SK-N-SH (cell line): ENCODE measurements at regions not wholly inside any gene's neighbourhood (a gene's known extent, or its start where the extent isn't known, plus 50 kb on each side); places are given as distances from the start of the nearest gene placed in this dataset.

Experiments
- CTCF ChIA-PET: fragments of 300-600, 350-600 bp; formaldehyde crosslinking; extraction: SDS; loops from one replicate; lab custom pipeline; 2021; lab: Yijun Ruan, JAX
- POLR2A ChIA-PET: fragments of 350-600 bp; sonication (Branson Sonifier 250); formaldehyde crosslinking; extraction: SDS; loops from one replicate; lab custom pipeline; 2020; ENCODE audit warnings: antibody characterized with exemption, inconsistent platforms; lab: Yijun Ruan, JAX
- DNase-seq: peaks from one replicate; pipeline ENCODE4 v3.0.0; 2012
- H2AFZ ChIP-seq: fragments of 200-600 bp; sonication (generic); 2 replicates; pipeline ENCODE4 v1.8.1; 2016; ENCODE audit warnings: antibody characterized with exemption, mild to moderate bottlenecking, low read depth
- H3F3A ChIP-seq: fragments of 200-600 bp; sonication (generic); replicated peaks from 2 replicates; pipeline ENCODE3; 2016; ENCODE audit warnings: antibody characterized with exemption, mild to moderate bottlenecking; ENCODE audit not compliant: insufficient read depth
- H3K27ac ChIP-seq, 2 experiments: fragments of 200-500 bp in 1 of 2; fragments of 200-600 bp in 1 of 2; sonication (Bioruptor generic) in 1 of 2; sonication (generic), shearing (Covaris generic) in 1 of 2; 2 replicates each; pipeline versions ENCODE4 v1.5.1 to v1.6.1; 2014 to 2016; ENCODE audit warnings: low read depth in 2 of 2, inconsistent platforms in 1 of 2, low read length in 1 of 2, mild to moderate bottlenecking in 1 of 2, mixed read lengths in 1 of 2
- H3K27me3 ChIP-seq: fragments of 200-600 bp; sonication (generic), shearing (Covaris generic); 2 replicates; pipeline ENCODE4 v1.6.1; 2016; ENCODE audit warnings: mixed run types; ENCODE audit not compliant: insufficient read depth
- H3K36me3 ChIP-seq, 2 experiments: fragments of 200-500 bp in 1 of 2; fragments of 200-600 bp in 1 of 2; sonication (Bioruptor generic) in 1 of 2; sonication (generic) in 1 of 2; replicated peaks in 1 of 2; 2 replicates each; pipeline versions ENCODE3 to v1.5.1; 2014 to 2016; ENCODE audit warnings: low read length in 1 of 2, mild to moderate bottlenecking in 1 of 2; ENCODE audit not compliant: insufficient read depth in 2 of 2, control insufficient read depth in 1 of 2
- H3K4me1 ChIP-seq, 2 experiments: fragments of 200-500 bp in 1 of 2; fragments of 200-600 bp in 1 of 2; sonication (Bioruptor generic) in 1 of 2; sonication (generic), shearing (Covaris generic) in 1 of 2; 2 replicates each; pipeline versions ENCODE4 v1.5.1 to v1.6.1; 2014 to 2016; ENCODE audit warnings: low read depth in 1 of 2, low read length in 1 of 2, mixed run types in 1 of 2; ENCODE audit not compliant: insufficient read depth in 2 of 2, control insufficient read depth in 1 of 2
- H3K4me2 ChIP-seq: fragments of 200-600 bp; sonication (generic), shearing (Covaris generic); 2 replicates; pipeline ENCODE4 v1.6.1; 2017; ENCODE audit warnings: mixed run types
- H3K4me3 ChIP-seq, 2 experiments: fragments of 200-500 bp in 1 of 2; fragments of 200-600 bp in 1 of 2; sonication (Bioruptor generic) in 1 of 2; sonication (generic), shearing (Covaris generic) in 1 of 2; 2 replicates each; pipeline versions ENCODE4 v1.5.1 to v1.8.1; 2014 to 2016; ENCODE audit warnings: low read depth in 2 of 2, inconsistent platforms in 1 of 2, low read length in 1 of 2, mild to moderate bottlenecking in 1 of 2, mixed read lengths in 1 of 2, moderate library complexity in 1 of 2
- H3K79me2 ChIP-seq: fragments of 200-600 bp; sonication (generic); 2 replicates; pipeline ENCODE4 v1.8.1; 2017; ENCODE audit warnings: mild to moderate bottlenecking; ENCODE audit not compliant: insufficient read depth
- H3K9ac ChIP-seq: fragments of 200-600 bp; sonication (generic); 2 replicates; pipeline ENCODE4 v1.6.1; 2017; ENCODE audit warnings: mixed run types
- H3K9me2 ChIP-seq: fragments of 200-600 bp; sonication (generic); 2 replicates; pipeline ENCODE4 v1.6.1; 2017; ENCODE audit warnings: mixed run types
- H3K9me3 ChIP-seq: fragments of 200-600 bp; sonication (generic); 2 replicates; pipeline ENCODE4 v1.6.1; 2017; ENCODE audit warnings: mixed run types, mild to moderate bottlenecking, moderate library complexity
- H4K20me1 ChIP-seq: fragments of 200-600 bp; sonication (generic); 2 replicates; pipeline ENCODE4 v1.6.1; 2017; ENCODE audit warnings: mild to moderate bottlenecking, mixed run types; ENCODE audit not compliant: insufficient read depth
- FOSL2 ChIP-seq: IDR thresholded peaks from 2 replicates; pipeline ENCODE4 v1.4.0; 2012; ENCODE audit warnings: low read depth, mild to moderate bottlenecking, moderate library complexity, borderline replicate concordance
- FOXM1 ChIP-seq: IDR thresholded peaks from 2 replicates; pipeline ENCODE4 v1.4.0; 2012; ENCODE audit warnings: low read depth, mild to moderate bottlenecking
- GATA2 ChIP-seq: sonication (generic); formaldehyde crosslinking; IDR thresholded peaks from 2 replicates; pipeline ENCODE4 v1.5.0; 2020; ENCODE audit warnings: mild to moderate bottlenecking, missing genetic modification reagents
- MEF2A ChIP-seq: IDR thresholded peaks from 2 replicates; pipeline ENCODE4 v1.4.0; 2012; ENCODE audit warnings: low read depth, borderline replicate concordance
- POLR2AphosphoS5 ChIP-seq: IDR thresholded peaks from 2 replicates; pipeline ENCODE4 v1.6.1; 2012; ENCODE audit warnings: low read depth, low read length
- RAD21 ChIP-seq: IDR thresholded peaks from 2 replicates; pipeline ENCODE4 v1.6.1; 2012; ENCODE audit warnings: mild to moderate bottlenecking, low read length
- REST ChIP-seq: IDR thresholded peaks from 2 replicates; pipeline ENCODE4 v1.6.1; 2012; ENCODE audit warnings: mild to moderate bottlenecking, low read depth, low read length, moderate library complexity
- SMC3 ChIP-seq: IDR thresholded peaks from 2 replicates; pipeline ENCODE4 v1.6.1; 2012; ENCODE audit warnings: low read depth, low read length, improper control_type of control experiment
- USF2 ChIP-seq: fragments of 150-350 bp; IDR thresholded peaks from 2 replicates; pipeline ENCODE4 v1.6.1; 2017; ENCODE audit warnings: antibody characterized with exemption, low read length, low read depth, borderline replicate concordance
- WGBS: methylation state at CpG from one replicate; pipeline ENCODE4 v1.1.6; 2017; ENCODE audit warnings: low lambda C conversion rate; 5-methylcytosine and 5-hydroxymethylcytosine counted together
- TF ChIP-seq, protein P1 (sequence below): fragments of 150-350 bp; IDR thresholded peaks from 2 replicates; pipeline ENCODE4 v1.6.1; 2016; ENCODE audit warnings: mild to moderate bottlenecking, low read depth, low read length
- TF ChIP-seq, protein P2 (sequence below): IDR thresholded peaks from 2 replicates; pipeline ENCODE4; 2012
- TF ChIP-seq, protein P3 (sequence below): IDR thresholded peaks from 2 replicates; pipeline ENCODE4 v1.4.0; 2012; ENCODE audit warnings: low read depth, borderline replicate concordance
- TF ChIP-seq, protein P4 (sequence below): IDR thresholded peaks from 2 replicates; pipeline ENCODE4 v1.4.0; 2012; ENCODE audit warnings: low read depth, borderline replicate concordance

- POLR2A ChIA-PET, result no interaction called here
- H3K4me3 ChIP-seq, result no peak overlapping the region
These were observed 368.9 kb upstream of the MAF start for GRCh38 chr16:79969458-79969857.

More at GRCh38 chr16:79969458-79969857, 368.9 kb upstream of the MAF start:
- TF ChIP-seq RAD21 (no peak), GATA2 (CRISPR knock-in tag) (no peak), FOSL2 (no peak), USF2 (no peak), SMC3 (no peak), MEF2A (no peak), REST (no peak), FOXM1 (no peak), POLR2AphosphoS5 (no peak)
- TF ChIP-seq, protein P1, sequence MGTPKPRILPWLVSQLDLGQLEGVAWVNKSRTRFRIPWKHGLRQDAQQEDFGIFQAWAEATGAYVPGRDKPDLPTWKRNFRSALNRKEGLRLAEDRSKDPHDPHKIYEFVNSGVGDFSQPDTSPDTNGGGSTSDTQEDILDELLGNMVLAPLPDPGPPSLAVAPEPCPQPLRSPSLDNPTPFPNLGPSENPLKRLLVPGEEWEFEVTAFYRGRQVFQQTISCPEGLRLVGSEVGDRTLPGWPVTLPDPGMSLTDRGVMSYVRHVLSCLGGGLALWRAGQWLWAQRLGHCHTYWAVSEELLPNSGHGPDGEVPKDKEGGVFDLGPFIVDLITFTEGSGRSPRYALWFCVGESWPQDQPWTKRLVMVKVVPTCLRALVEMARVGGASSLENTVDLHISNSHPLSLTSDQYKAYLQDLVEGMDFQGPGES, result no peak
- TF ChIP-seq, protein P2, sequence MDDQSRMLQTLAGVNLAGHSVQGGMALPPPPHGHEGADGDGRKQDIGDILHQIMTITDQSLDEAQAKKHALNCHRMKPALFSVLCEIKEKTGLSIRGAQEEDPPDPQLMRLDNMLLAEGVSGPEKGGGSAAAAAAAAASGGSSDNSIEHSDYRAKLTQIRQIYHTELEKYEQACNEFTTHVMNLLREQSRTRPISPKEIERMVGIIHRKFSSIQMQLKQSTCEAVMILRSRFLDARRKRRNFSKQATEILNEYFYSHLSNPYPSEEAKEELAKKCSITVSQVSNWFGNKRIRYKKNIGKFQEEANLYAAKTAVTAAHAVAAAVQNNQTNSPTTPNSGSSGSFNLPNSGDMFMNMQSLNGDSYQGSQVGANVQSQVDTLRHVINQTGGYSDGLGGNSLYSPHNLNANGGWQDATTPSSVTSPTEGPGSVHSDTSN, result no peak
- TF ChIP-seq, protein P3, sequence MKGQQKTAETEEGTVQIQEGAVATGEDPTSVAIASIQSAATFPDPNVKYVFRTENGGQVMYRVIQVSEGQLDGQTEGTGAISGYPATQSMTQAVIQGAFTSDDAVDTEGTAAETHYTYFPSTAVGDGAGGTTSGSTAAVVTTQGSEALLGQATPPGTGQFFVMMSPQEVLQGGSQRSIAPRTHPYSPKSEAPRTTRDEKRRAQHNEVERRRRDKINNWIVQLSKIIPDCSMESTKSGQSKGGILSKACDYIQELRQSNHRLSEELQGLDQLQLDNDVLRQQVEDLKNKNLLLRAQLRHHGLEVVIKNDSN, result no peak
- TF ChIP-seq, protein P4, sequence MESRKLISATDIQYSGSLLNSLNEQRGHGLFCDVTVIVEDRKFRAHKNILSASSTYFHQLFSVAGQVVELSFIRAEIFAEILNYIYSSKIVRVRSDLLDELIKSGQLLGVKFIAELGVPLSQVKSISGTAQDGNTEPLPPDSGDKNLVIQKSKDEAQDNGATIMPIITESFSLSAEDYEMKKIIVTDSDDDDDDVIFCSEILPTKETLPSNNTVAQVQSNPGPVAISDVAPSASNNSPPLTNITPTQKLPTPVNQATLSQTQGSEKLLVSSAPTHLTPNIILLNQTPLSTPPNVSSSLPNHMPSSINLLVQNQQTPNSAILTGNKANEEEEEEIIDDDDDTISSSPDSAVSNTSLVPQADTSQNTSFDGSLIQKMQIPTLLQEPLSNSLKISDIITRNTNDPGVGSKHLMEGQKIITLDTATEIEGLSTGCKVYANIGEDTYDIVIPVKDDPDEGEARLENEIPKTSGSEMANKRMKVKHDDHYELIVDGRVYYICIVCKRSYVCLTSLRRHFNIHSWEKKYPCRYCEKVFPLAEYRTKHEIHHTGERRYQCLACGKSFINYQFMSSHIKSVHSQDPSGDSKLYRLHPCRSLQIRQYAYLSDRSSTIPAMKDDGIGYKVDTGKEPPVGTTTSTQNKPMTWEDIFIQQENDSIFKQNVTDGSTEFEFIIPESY, result no peak
- Histone ChIP-seq H2AFZ (no peak overlapping the region), H3K36me3 (no peaks in the 10 kb centered on the region), H3K27ac (no peak overlapping the region), H3F3A (no peaks in the 10 kb centered on the region), H3K9me2 (no peaks in the 10 kb centered on the region), H3K27me3 (no peaks in the 10 kb centered on the region), H3K79me2 (no peaks in the 10 kb centered on the region), H3K9ac (no peak overlapping the region), H4K20me1 (no peaks in the 10 kb centered on the region), H3K9me3 (no peaks in the 10 kb centered on the region), H3K4me2 (no peak overlapping the region), H3K4me1 (no peaks in the 10 kb centered on the region; a peak in 1 of 4 replicates)
- WGBS, result 55% methylated on average over 5 of the region's 5 CpGs
- CTCF ChIA-PET, result no interaction called here
- DNase-seq, result no peak
